ENCODE measurements at regions not wholly inside any gene's neighbourhood (a gene's known extent, or its start where the extent isn't known, plus 50 kb on each side); places are given as distances from the start of the nearest gene placed in this dataset.
"Not testable (repeated sequence)": the region's sequence is repeated elsewhere in the genome, so short reads cannot be mapped to it uniquely, and the experiment has no call there.

GRCh38 chr1:125064029-125064428 lies 3879.3 kb downstream of the SRGAP2C start:
- not testable (repeated sequence) for H3K4me3 Mint-ChIP-seq (ENCODE audit: unreplicated experiment)

GRCh38 chr1:125064481-125064880 lies 3879.7 kb downstream of the SRGAP2C start:
- Mint-ChIP-seq H3K27me3 (ENCODE audit: unreplicated experiment) (no peaks in the 10 kb centered on the region), H3K4me1 (ENCODE audit: unreplicated experiment) (no peaks in the 10 kb centered on the region), H3K36me3 (ENCODE audit: unreplicated experiment) (no peaks in the 10 kb centered on the region), H3K27ac (ENCODE audit: unreplicated experiment) (no peak overlapping the region), H3K9me3 (ENCODE audit: unreplicated experiment) (peaks cover 18% of the 10 kb centered on the region), H3K4me3 (ENCODE audit: unreplicated experiment) (no peak overlapping the region)
- no peak for TF ChIP-seq CTCF (IDR thresholded peaks at IDR 0.05)
- peak; percentile 80 for DNase-seq (ENCODE audit: extremely low spot score, unreplicated experiment)

More at GRCh38 chr1:125064029-125064428, 3879.3 kb downstream of the SRGAP2C start:
- not testable (repeated sequence) for H3K4me1 Mint-ChIP-seq (ENCODE audit: unreplicated experiment); H3K36me3 Mint-ChIP-seq (ENCODE audit: unreplicated experiment); H3K27ac Mint-ChIP-seq (ENCODE audit: unreplicated experiment); DNase-seq (ENCODE audit: extremely low spot score, unreplicated experiment); H3K27me3 Mint-ChIP-seq (ENCODE audit: unreplicated experiment)
- H3K9me3 Mint-ChIP-seq (ENCODE audit: unreplicated experiment): peaks cover 15% of the 10 kb centered on the region

GRCh38 chr1:125065092-125065820 lies 3880.5 kb downstream of the SRGAP2C start:
- Mint-ChIP-seq H3K9me3 (ENCODE audit: unreplicated experiment) (peaks cover 25% of the 10 kb centered on the region), H3K4me3 (ENCODE audit: unreplicated experiment) (no peak overlapping the region), H3K36me3 (ENCODE audit: unreplicated experiment) (no peaks in the 10 kb centered on the region), H3K4me1 (ENCODE audit: unreplicated experiment) (no peaks in the 10 kb centered on the region), H3K27me3 (ENCODE audit: unreplicated experiment) (no peaks in the 10 kb centered on the region), H3K27ac (ENCODE audit: unreplicated experiment) (no peak overlapping the region)
- no peak for TF ChIP-seq CTCF (IDR thresholded peaks at IDR 0.05)
- DNase-seq (ENCODE audit: extremely low spot score, unreplicated experiment): peak; percentile 83

GRCh38 chr1:125065821-125066180 lies 3881.0 kb downstream of the SRGAP2C start:
- H3K27me3 Mint-ChIP-seq (ENCODE audit: unreplicated experiment): no peaks in the 10 kb centered on the region
- no peak for TF ChIP-seq CTCF (IDR thresholded peaks at IDR 0.05)
- no peak overlapping the region for H3K4me3 Mint-ChIP-seq (ENCODE audit: unreplicated experiment)
- H3K36me3 Mint-ChIP-seq (ENCODE audit: unreplicated experiment): no peaks in the 10 kb centered on the region
- H3K9me3 Mint-ChIP-seq (ENCODE audit: unreplicated experiment): peaks cover 27% of the 10 kb centered on the region
- no peak overlapping the region for H3K27ac Mint-ChIP-seq (ENCODE audit: unreplicated experiment)
- no peaks in the 10 kb centered on the region for H3K4me1 Mint-ChIP-seq (ENCODE audit: unreplicated experiment)
- no peak for DNase-seq (ENCODE audit: extremely low spot score, unreplicated experiment)

GRCh38 chr1:125066385-125066784 lies 3881.6 kb downstream of the SRGAP2C start:
- Mint-ChIP-seq H3K27ac (ENCODE audit: unreplicated experiment) (no peak overlapping the region), H3K4me3 (ENCODE audit: unreplicated experiment) (no peak overlapping the region), H3K27me3 (ENCODE audit: unreplicated experiment) (no peaks in the 10 kb centered on the region), H3K9me3 (ENCODE audit: unreplicated experiment) (peaks cover 27% of the 10 kb centered on the region), H3K36me3 (ENCODE audit: unreplicated experiment) (no peaks in the 10 kb centered on the region), H3K4me1 (ENCODE audit: unreplicated experiment) (no peaks in the 10 kb centered on the region)
- no peak for TF ChIP-seq CTCF (IDR thresholded peaks at IDR 0.05)
- peak; percentile 75 for DNase-seq (ENCODE audit: extremely low spot score, unreplicated experiment)

GRCh38 chr1:125066849-125067248 lies 3882.1 kb downstream of the SRGAP2C start:
- H3K36me3 Mint-ChIP-seq (ENCODE audit: unreplicated experiment); H3K27me3 Mint-ChIP-seq (ENCODE audit: unreplicated experiment); H3K4me1 Mint-ChIP-seq (ENCODE audit: unreplicated experiment); H3K4me3 Mint-ChIP-seq (ENCODE audit: unreplicated experiment); H3K27ac Mint-ChIP-seq (ENCODE audit: unreplicated experiment); DNase-seq (ENCODE audit: extremely low spot score, unreplicated experiment): not testable (repeated sequence)
- peaks cover 27% of the 10 kb centered on the region for H3K9me3 Mint-ChIP-seq (ENCODE audit: unreplicated experiment)

All from osteocyte (in vitro differentiated cells).